ENCODE measurements at regions not wholly inside any gene's neighbourhood (a gene's known extent, or its start where the extent isn't known, plus 50 kb on each side); places are given as distances from the start of the nearest gene placed in this dataset.
"Not testable (repeated sequence)": the region's sequence is repeated elsewhere in the genome, so short reads cannot be mapped to it uniquely, and the experiment has no call there.

DNA sequence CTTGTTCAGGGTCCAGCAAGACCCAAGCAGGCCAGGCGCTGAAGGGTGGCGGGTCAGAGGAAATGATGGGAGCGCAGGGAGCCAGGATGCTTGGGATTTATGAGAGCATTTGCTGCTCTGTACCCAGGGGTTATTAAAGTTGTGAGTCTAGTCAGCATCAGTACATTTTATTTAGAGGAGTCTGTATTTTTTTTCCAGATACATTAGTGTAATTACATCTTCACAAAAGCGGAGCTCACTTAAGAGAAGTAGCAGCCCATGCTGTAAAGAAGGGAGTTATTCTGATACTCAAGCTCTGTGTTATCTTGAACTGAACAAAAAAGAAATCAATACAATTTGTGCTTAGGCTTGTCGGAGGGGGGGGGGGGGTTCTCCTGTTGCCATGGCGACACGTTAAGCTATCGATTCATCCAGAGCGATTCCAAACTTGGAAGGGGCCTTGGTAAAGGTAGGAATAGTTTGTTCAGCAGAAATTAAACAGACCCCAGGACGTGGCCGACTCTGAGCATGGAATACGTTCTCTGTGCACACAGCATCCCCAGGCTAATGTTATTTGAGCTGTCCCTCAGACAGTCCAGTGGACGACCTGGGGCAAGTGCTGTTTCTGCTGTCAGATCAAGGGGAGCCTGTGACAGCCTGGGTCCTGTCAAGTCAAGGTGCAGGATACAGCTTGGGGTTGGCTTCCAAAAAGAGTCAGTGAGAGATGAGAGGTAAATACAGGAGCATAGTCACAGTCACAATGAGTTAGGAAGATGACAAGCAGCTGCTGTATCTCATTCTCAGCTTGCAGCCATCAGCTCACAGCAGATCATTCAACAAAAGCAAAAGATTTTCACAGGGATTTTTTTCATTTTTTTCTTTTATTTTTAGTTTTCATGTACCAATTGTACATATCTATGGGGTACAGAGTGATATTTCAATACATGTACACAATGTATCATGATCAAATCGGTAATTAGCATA, 387.6 kb downstream of the DCDC2C start:
- Mint-ChIP-seq H3K36me3 (ENCODE audit: low read depth) (no peaks in the 10 kb centered on the region), H3K27ac (no peak overlapping the region), H3K9me3 (peaks cover 4% of the 10 kb centered on the region), H3K27me3 (ENCODE audit: low read depth) (no peaks in the 10 kb centered on the region), H3K4me1 (ENCODE audit: low read depth) (no peaks in the 10 kb centered on the region), H3K4me3 (ENCODE audit: low read depth) (no peak overlapping the region)
- no peak for DNase-seq (ENCODE audit: low spot score)
- intact Hi-C loops (cut with micrococcal nuclease) = no loop called here

DNA sequence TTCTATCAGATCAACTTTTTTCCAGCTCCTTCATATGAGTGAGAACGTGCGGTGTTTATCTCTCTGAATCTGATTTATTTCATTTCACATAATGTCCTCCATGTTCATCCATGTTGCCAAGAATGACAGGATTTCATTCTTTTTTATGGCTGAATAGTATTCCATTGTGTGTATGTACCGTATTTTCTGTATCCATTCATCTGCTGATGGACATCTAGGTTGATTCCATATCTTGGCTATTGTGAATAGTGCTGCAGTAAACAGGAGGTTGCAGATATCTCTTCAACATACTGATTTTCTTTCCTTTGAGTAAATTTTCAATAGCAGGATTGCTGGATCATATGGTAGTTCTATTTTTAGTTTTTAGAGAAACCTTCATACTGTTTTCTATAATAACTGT, 388.5 kb downstream of the DCDC2C start:
- Mint-ChIP-seq H3K9me3 (peaks cover 4% of the 10 kb centered on the region), H3K27ac (no peak overlapping the region), H3K4me1 (ENCODE audit: low read depth) (no peaks in the 10 kb centered on the region), H3K4me3 (ENCODE audit: low read depth) (no peak overlapping the region), H3K36me3 (ENCODE audit: low read depth) (no peaks in the 10 kb centered on the region), H3K27me3 (ENCODE audit: low read depth) (no peaks in the 10 kb centered on the region)
- no peak for DNase-seq (ENCODE audit: low spot score)
- intact Hi-C loops (cut with micrococcal nuclease) = no loop called here

DNA sequence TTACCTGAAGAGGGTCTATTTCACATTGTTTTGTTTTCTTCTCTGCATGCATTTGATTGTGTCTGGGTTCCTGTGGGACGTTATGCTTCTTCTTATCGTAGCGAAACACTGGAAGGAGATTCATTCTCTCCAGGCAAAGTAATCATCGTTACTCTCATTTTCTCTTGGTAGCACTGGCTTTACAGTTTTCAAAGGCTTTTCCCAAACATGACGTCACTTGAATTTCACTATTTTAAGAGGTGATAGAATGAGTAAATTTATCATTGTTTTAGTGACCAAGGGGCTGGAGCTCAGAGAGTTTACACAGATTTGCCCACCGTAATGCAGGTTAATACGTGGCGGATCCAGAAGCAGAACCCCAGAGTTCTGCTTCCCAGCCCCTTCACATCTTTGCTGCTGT, 391.4 kb downstream of the DCDC2C start:
- no peak for DNase-seq (ENCODE audit: low spot score)
- H3K36me3 Mint-ChIP-seq (ENCODE audit: low read depth) = no peaks in the 10 kb centered on the region
- no peak overlapping the region for H3K4me3 Mint-ChIP-seq (ENCODE audit: low read depth)
- intact Hi-C loops (cut with micrococcal nuclease) = no loop called here
- no peak overlapping the region for H3K27ac Mint-ChIP-seq
- no peaks in the 10 kb centered on the region for H3K4me1 Mint-ChIP-seq (ENCODE audit: low read depth)
- no peaks in the 10 kb centered on the region for H3K9me3 Mint-ChIP-seq
- no peaks in the 10 kb centered on the region for H3K27me3 Mint-ChIP-seq (ENCODE audit: low read depth)

DNA sequence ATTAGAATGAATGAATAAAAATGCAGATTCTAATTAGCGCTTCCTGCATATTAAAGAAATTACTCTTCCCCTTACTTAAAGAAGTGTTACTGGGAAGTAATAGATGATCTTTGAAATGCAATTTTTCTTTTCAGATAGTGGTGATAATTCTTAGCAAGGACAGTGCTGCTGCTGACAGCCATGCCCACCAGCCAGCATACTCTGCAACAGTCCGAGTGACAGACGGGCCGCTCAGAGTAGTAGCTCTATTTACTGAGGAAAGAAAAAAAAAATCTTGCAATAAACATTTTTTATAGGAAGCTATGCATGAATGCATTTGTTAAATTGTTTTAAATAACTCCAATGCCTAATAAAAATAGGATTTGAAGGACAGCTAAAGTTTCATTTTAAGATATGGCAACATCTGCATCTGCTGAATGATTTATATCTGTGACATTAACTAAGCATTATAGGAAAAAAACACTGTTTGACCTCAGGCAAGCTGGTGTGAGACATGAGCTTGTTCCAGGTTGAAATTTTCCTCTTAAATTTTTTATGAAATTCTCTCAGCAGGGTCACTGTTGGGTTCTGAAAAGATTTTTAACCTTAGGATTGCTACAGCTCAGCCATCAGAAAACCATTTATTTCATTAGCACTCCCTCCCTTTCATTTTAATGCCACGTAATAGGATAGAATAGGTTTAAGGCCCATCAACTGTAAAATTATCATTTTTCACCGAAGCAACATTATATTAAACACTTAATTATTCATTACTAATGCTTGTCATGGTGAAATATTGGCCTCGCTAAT, 393.8 kb downstream of the DCDC2C start:
- Mint-ChIP-seq H3K36me3 (ENCODE audit: low read depth) (no peaks in the 10 kb centered on the region), H3K9me3 (no peaks in the 10 kb centered on the region), H3K27me3 (ENCODE audit: low read depth) (no peaks in the 10 kb centered on the region), H3K4me3 (ENCODE audit: low read depth) (no peak overlapping the region), H3K4me1 (ENCODE audit: low read depth) (no peaks in the 10 kb centered on the region), H3K27ac (no peak overlapping the region)
- no peak for DNase-seq (ENCODE audit: low spot score)
- intact Hi-C loops (cut with micrococcal nuclease) = no loop called here

DNA sequence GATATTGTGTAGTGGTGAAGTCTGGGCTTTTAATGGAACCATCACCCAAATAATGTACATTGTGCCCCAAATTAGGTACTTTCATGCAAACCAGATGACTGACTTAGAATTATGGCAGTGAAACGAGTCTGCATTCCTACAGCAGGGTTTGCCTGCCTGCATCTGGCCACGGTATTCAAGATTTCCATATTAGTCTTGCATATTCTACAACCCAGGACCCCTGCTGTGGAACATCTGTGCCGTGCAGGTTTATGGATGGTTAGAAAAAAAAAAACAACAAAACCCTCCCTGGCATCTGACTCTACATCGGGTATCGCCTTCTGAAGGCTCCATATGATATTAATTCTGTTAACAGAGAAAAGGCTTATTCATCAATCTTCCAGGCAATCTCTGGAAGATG, 394.8 kb downstream of the DCDC2C start:
- no peak for DNase-seq (ENCODE audit: low spot score)
- no peaks in the 10 kb centered on the region for H3K4me1 Mint-ChIP-seq (ENCODE audit: low read depth)
- intact Hi-C loops (cut with micrococcal nuclease) = no loop called here
- H3K9me3 Mint-ChIP-seq = no peaks in the 10 kb centered on the region
- H3K4me3 Mint-ChIP-seq (ENCODE audit: low read depth) = no peak overlapping the region
- no peaks in the 10 kb centered on the region for H3K36me3 Mint-ChIP-seq (ENCODE audit: low read depth)
- H3K27ac Mint-ChIP-seq = no peak overlapping the region
- H3K27me3 Mint-ChIP-seq (ENCODE audit: low read depth) = no peaks in the 10 kb centered on the region

DNA sequence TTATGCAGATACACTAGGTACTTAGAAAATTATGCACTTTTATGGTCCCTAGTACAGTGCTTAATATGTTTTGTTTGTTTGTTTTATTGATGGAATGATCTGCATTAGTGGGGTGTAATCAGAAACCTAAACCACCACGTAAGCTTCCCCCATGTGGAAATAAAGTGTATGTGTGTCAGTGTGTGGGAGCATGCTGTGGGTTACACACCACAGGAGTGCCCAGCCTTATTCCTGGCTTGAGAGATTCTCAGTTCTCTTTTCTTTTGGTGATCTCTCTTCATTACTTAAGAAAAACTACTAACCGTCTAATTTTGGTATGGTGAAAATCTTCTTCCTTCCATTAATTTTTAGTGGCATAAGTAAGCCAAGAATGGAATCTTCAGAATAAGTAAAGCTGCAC, 398.6 kb downstream of the DCDC2C start:
- no peak overlapping the region for H3K27ac Mint-ChIP-seq

DNA sequence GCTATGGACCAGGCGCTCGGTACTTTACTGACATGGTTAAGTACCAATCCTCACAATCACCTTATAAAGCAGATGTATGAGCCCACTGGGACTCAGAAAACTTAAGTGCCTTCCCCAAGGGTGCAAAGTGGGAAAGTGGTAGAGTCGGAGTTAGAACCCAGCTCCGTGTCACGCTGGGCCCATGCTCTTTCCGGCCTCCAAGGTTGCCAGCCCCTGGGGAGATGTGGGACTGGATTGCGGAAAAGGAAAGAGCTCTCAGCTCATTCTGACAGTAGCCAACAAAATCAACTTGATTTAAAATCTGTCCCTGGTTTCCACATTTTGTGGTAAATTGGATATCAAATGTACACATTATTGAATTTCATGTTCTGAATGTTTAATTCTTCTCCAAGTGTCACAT, 403.8 kb downstream of the DCDC2C start:
- H3K27me3 Mint-ChIP-seq (ENCODE audit: low read depth) = no peaks in the 10 kb centered on the region
- no peaks in the 10 kb centered on the region for H3K4me1 Mint-ChIP-seq (ENCODE audit: low read depth)
- no peak overlapping the region for H3K27ac Mint-ChIP-seq
- H3K4me3 Mint-ChIP-seq (ENCODE audit: low read depth) = no peak overlapping the region
- DNase-seq (ENCODE audit: low spot score) = no peak
- intact Hi-C loops (cut with micrococcal nuclease) = no loop called here
- no peaks in the 10 kb centered on the region for H3K9me3 Mint-ChIP-seq
- no peaks in the 10 kb centered on the region for H3K36me3 Mint-ChIP-seq (ENCODE audit: low read depth)

More for the DNA sequence above, 398.6 kb downstream of the DCDC2C start:
- intact Hi-C loops (cut with micrococcal nuclease) = no loop called here
- Mint-ChIP-seq H3K4me3 (ENCODE audit: low read depth) (no peak overlapping the region), H3K9me3 (no peaks in the 10 kb centered on the region), H3K36me3 (ENCODE audit: low read depth) (no peaks in the 10 kb centered on the region), H3K4me1 (ENCODE audit: low read depth) (no peaks in the 10 kb centered on the region), H3K27me3 (ENCODE audit: low read depth) (no peaks in the 10 kb centered on the region)
- DNase-seq (ENCODE audit: low spot score) = no peak

DNA sequence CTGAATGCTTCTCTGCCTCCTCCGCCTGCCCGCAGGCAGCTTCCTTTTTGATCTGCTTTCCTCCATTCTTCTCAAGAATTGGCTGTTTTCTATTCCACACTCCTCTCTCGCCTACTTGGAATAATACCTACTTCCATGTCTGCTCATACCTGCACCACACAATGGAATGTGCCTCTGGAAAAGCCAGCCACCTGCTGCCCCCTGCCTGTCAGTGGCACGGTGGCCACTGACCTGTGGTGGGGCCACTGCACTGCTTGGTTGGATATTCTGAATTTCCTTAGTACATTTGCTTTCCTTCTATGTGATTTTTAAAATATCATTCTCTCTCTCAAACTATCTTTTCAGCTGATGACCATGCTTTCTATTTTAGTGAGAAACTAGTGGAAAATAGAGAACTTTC, 406.9 kb downstream of the DCDC2C start:
- no peak for DNase-seq (ENCODE audit: low spot score)
- Mint-ChIP-seq H3K27ac (no peak overlapping the region), H3K27me3 (ENCODE audit: low read depth) (no peaks in the 10 kb centered on the region), H3K4me1 (ENCODE audit: low read depth) (no peaks in the 10 kb centered on the region), H3K36me3 (ENCODE audit: low read depth) (no peaks in the 10 kb centered on the region), H3K9me3 (peaks cover 10% of the 10 kb centered on the region), H3K4me3 (ENCODE audit: low read depth) (no peak overlapping the region)
- intact Hi-C loops (cut with micrococcal nuclease) = no loop called here

DNA sequence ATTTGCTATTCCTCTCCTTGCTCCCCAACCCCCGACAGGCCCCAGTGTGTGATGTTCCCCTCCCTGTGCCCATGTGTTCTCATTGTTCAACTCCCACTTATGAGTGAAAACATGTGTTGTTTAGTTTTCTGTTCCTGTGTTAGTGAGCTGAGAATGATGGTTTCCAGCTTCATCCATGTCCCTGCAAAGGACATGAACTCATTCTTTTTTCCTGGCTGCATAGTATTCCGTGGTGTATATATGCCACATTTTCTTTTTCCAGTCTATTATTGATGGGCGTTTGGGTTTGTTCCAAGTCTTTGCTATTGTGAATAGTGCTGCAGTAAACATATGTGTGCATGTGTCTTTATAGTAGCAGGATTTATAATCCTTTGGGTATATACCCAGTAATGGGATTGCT, 412.1 kb downstream of the DCDC2C start:
- peaks cover 30% of the 10 kb centered on the region for H3K9me3 Mint-ChIP-seq
- H3K4me1 Mint-ChIP-seq (ENCODE audit: low read depth); H3K4me3 Mint-ChIP-seq (ENCODE audit: low read depth); DNase-seq (ENCODE audit: low spot score); H3K36me3 Mint-ChIP-seq (ENCODE audit: low read depth); intact Hi-C loops (cut with micrococcal nuclease); H3K27ac Mint-ChIP-seq; H3K27me3 Mint-ChIP-seq (ENCODE audit: low read depth): not testable (repeated sequence)

DNA sequence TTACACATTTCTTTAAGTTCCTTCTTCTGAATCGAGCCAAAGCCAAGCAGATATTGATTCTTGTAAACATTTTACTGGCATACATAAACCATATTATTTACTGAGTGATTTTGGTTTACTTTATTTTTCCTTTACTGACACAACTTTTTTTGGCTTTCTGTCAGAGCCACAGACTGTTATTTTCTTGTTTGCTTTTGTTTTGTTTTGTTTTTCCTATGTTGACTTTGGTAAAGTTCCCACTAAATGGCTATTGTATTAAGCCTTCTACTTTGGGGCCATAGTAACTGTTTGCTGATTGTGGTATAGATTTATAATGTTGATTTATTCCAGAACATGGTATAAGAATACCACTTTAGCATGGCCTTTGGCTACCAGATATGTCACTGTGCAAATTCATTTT, 419.4 kb downstream of the DCDC2C start:
- no peak overlapping the region for H3K27ac Mint-ChIP-seq
- H3K9me3 Mint-ChIP-seq = peaks cover 20% of the 10 kb centered on the region
- H3K4me3 Mint-ChIP-seq (ENCODE audit: low read depth) = no peak overlapping the region
- no peaks in the 10 kb centered on the region for H3K27me3 Mint-ChIP-seq (ENCODE audit: low read depth)
- intact Hi-C loops (cut with micrococcal nuclease) = no loop called here
- H3K36me3 Mint-ChIP-seq (ENCODE audit: low read depth) = no peaks in the 10 kb centered on the region
- H3K4me1 Mint-ChIP-seq (ENCODE audit: low read depth) = no peaks in the 10 kb centered on the region
- DNase-seq (ENCODE audit: low spot score) = no peak

DNA sequence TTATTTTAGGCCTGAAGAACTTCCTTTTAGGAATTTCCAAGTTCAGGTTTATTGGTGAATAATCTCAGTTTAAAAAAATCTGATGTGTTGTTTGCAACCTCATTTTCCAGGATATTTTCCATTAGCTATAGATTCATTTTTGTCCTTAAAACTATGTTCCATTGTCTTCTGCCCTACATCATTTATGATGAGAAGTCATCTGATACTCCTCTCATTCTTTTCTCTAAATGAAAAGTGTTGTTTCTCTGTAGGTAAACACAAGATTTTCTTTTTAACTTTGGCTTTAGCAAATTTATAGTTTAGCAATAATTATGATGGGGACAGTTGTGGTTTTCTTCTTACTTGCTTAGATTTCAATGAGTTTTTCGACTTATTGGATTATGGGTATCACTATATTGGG, 427.3 kb downstream of the DCDC2C start:
- no peak for DNase-seq (ENCODE audit: low spot score)
- H3K4me1 Mint-ChIP-seq (ENCODE audit: low read depth) = no peaks in the 10 kb centered on the region
- H3K36me3 Mint-ChIP-seq (ENCODE audit: low read depth) = no peaks in the 10 kb centered on the region

DNA sequence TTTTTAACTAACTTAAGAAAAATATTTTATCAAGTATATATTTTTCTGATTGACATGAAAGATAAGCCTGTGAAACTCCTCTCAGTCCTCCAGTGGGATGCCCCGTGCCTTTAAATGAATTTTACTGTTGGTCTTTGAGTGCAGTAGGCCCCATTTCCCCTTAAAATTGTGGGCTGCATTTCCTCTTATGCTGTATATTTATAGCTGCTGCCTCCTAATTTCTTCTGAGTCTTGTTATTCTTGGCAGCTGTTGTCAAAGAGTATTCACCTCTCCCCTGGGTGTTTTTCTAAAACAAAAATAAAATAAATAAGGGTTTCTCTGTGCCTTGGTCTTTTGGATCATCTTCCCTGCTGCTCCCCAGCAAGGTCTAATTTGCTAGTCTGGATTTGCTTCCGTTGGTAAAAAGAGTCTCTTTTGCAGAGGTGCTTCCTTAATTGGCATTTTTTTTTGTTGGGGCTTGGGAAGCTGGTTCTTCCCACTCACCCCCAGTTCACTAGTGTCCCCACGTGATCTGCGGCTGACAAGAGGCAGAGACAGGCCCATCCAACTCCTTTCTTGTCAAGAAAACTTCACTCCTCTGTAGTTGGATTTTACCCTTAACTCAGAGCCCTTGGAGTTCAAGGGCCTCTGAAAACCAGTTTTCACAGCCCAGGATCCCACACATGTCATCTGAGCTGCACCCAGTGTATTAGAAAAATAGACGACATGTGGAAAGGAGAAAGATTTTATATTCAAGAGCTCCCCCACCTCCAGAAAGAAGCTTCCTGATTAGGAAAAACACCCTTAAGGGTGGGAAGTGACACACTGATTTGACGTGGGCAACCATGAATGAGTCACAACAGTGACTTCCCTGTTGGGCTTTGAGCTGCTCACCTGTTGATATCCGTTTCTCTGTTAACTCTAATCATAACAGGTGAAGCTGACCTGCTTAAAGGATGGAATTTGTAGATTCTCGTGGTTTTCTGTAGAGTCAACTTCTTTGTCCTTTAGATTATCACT, 431.5 kb downstream of the DCDC2C start:
- Mint-ChIP-seq H3K9me3 (peaks cover 36% of the 10 kb centered on the region), H3K4me1 (ENCODE audit: low read depth) (no peaks in the 10 kb centered on the region), H3K36me3 (ENCODE audit: low read depth) (no peaks in the 10 kb centered on the region), H3K27me3 (ENCODE audit: low read depth) (no peaks in the 10 kb centered on the region), H3K27ac (no peak overlapping the region), H3K4me3 (ENCODE audit: low read depth) (no peak overlapping the region)
- intact Hi-C loops (cut with micrococcal nuclease) = no loop called here
- DNase-seq (ENCODE audit: low spot score) = no peak

More for the DNA sequence above, 427.3 kb downstream of the DCDC2C start:
- peaks cover 41% of the 10 kb centered on the region for H3K9me3 Mint-ChIP-seq
- intact Hi-C loops (cut with micrococcal nuclease) = no loop called here
- no peaks in the 10 kb centered on the region for H3K27me3 Mint-ChIP-seq (ENCODE audit: low read depth)
- H3K27ac Mint-ChIP-seq = no peak overlapping the region
- H3K4me3 Mint-ChIP-seq (ENCODE audit: low read depth) = no peak overlapping the region

Data from activated T-helper 2 cell treated with anti-CD3 and anti-CD28 coated beads, Interferon-gamma antibody, Interleukin-2, Interleukin-4, amounts not matched to agents 10 μg/mL and 5 μg/mL and 100 μg/mL, durations not matched to agents 14 hours and 24 hours and 36 hours (primary cell).